Subcutaneous abdominal adipose tissue (tissue), 5 donors: ENCODE measurements at regions not wholly inside any gene's neighbourhood (a gene's known extent, or its start where the extent isn't known, plus 50 kb on each side); places are given as distances from the start of the nearest gene placed in this dataset.

Source experiments
- H3K27ac ChIP-seq: one replicate; pipeline ENCODE4 v1.7.0; 2013; ENCODE audit warnings: low read depth, mild to moderate bottlenecking, inconsistent platforms, low read length, moderate library complexity
- H3K27me3 ChIP-seq, 5 donors: one replicate each; pipeline ENCODE4 v1.7.0; 2013; ENCODE audit warnings: low read length in 5 of 5, inconsistent platforms in 1 of 5; ENCODE audit not compliant: control insufficient read depth in 5 of 5, insufficient read depth in 4 of 5
- H3K36me3 ChIP-seq, 5 donors: one replicate each; pipeline ENCODE4 v1.7.0; 2013; ENCODE audit warnings: low read length in 5 of 5; ENCODE audit not compliant: control insufficient read depth in 5 of 5, insufficient read depth in 5 of 5
- H3K4me1 ChIP-seq, 5 donors: one replicate each; pipeline ENCODE4 v1.7.0; 2013; ENCODE audit warnings: low read length in 5 of 5, mild to moderate bottlenecking in 3 of 5, moderate library complexity in 1 of 5; ENCODE audit not compliant: control insufficient read depth in 5 of 5, insufficient read depth in 5 of 5
- H3K4me3 ChIP-seq, 5 donors: one replicate each; pipeline ENCODE4 v1.7.0; 2013; ENCODE audit warnings: low read length in 5 of 5, low read depth in 1 of 5
- H3K9ac ChIP-seq, 5 donors: one replicate each; pipeline ENCODE4 v1.7.0; 2013; ENCODE audit warnings: low read length in 5 of 5, mild to moderate bottlenecking in 4 of 5, moderate library complexity in 3 of 5
- H3K9me3 ChIP-seq, 5 donors: one replicate each; pipeline ENCODE4 v1.7.0; 2013; ENCODE audit warnings: low read length in 5 of 5; ENCODE audit not compliant: control insufficient read depth in 5 of 5
- donor health status: healthy.
- donor health status: healthy.
- donor health status: healthy.
- donor health status: healthy.
- donor health status: healthy.

- H3K36me3 ChIP-seq = no peaks in the 10 kb centered on the region
- no peak overlapping the region for H3K4me3 ChIP-seq
- no peaks in the 10 kb centered on the region for H3K4me1 ChIP-seq
- no peak overlapping the region for H3K9ac ChIP-seq
- no peaks in the 10 kb centered on the region for H3K9me3 ChIP-seq
- no peak overlapping the region for H3K27ac ChIP-seq
- no peaks in the 10 kb centered on the region for H3K27me3 ChIP-seq
Observed at GRCh38 chr1:90534116-90534515, 183.0 kb downstream of the BARHL2 start.

GRCh38 chr1:90526954-90527353 is 190.1 kb downstream of the BARHL2 start:
- H3K9ac ChIP-seq = no peak overlapping the region
- no peak overlapping the region for H3K27ac ChIP-seq
- H3K4me1 ChIP-seq = no peaks in the 10 kb centered on the region
- peaks cover 0 to 9% (median 0%) of the 10 kb centered on the region in 5 donors for H3K9me3 ChIP-seq
- no peak overlapping the region for H3K4me3 ChIP-seq
- H3K36me3 ChIP-seq = no peaks in the 10 kb centered on the region
- no peaks in the 10 kb centered on the region for H3K27me3 ChIP-seq

- Histone ChIP-seq H3K4me3 (no peak overlapping the region), H3K27ac (no peak overlapping the region), H3K9ac (no peak overlapping the region), H3K27me3 (no peaks in the 10 kb centered on the region), H3K4me1 (no peaks in the 10 kb centered on the region), H3K36me3 (no peaks in the 10 kb centered on the region), H3K9me3 (peaks cover 0 to 9% (median 0%) of the 10 kb centered on the region in 5 donors)
Observed at GRCh38 chr1:90522432-90522831, 194.7 kb downstream of the BARHL2 start.

GRCh38 chr1:90513956-90514355 is 203.1 kb downstream of the BARHL2 start:
- peaks cover 0 to 7% (median 0%) of the 10 kb centered on the region in 5 donors for H3K9me3 ChIP-seq
- H3K36me3 ChIP-seq = no peaks in the 10 kb centered on the region
- H3K27me3 ChIP-seq = peaks cover 0 to 2% (median 0%) of the 10 kb centered on the region in 5 donors
- no peak overlapping the region for H3K9ac ChIP-seq
- no peak overlapping the region for H3K27ac ChIP-seq
- no peaks in the 10 kb centered on the region for H3K4me1 ChIP-seq
- no peak overlapping the region for H3K4me3 ChIP-seq

GRCh38 chr1:90512441-90512840 is 204.7 kb downstream of the BARHL2 start:
- H3K4me3 ChIP-seq = no peak overlapping the region
- no peaks in the 10 kb centered on the region for H3K4me1 ChIP-seq
- H3K9me3 ChIP-seq = peaks cover 0 to 7% (median 0%) of the 10 kb centered on the region in 5 donors
- peaks cover 0 to 2% (median 0%) of the 10 kb centered on the region in 5 donors for H3K27me3 ChIP-seq
- H3K36me3 ChIP-seq = no peaks in the 10 kb centered on the region
- H3K9ac ChIP-seq = no peak overlapping the region
- no peak overlapping the region for H3K27ac ChIP-seq

- no peaks in the 10 kb centered on the region for H3K36me3 ChIP-seq
- H3K4me3 ChIP-seq = no peak overlapping the region
- H3K9ac ChIP-seq = no peak overlapping the region
- H3K27ac ChIP-seq = no peak overlapping the region
- H3K9me3 ChIP-seq = peaks cover 0 to 4% (median 0%) of the 10 kb centered on the region in 5 donors
- H3K4me1 ChIP-seq = no peaks in the 10 kb centered on the region
- H3K27me3 ChIP-seq = no peaks in the 10 kb centered on the region
Observed at GRCh38 chr1:90510143-90510542, 207.0 kb downstream of the BARHL2 start.

GRCh38 chr1:90509225-90510048 is 207.7 kb downstream of the BARHL2 start:
- H3K9me3 ChIP-seq = peaks cover 0 to 2% (median 0%) of the 10 kb centered on the region in 5 donors
- H3K27me3 ChIP-seq = no peaks in the 10 kb centered on the region
- H3K4me3 ChIP-seq = no peak overlapping the region
- no peak overlapping the region for H3K27ac ChIP-seq
- H3K36me3 ChIP-seq = no peaks in the 10 kb centered on the region
- no peaks in the 10 kb centered on the region for H3K4me1 ChIP-seq
- H3K9ac ChIP-seq = no peak overlapping the region

- Histone ChIP-seq H3K4me1 (no peaks in the 10 kb centered on the region), H3K4me3 (no peak overlapping the region), H3K27ac (no peak overlapping the region), H3K9me3 (no peaks in the 10 kb centered on the region), H3K27me3 (no peaks in the 10 kb centered on the region), H3K36me3 (no peaks in the 10 kb centered on the region), H3K9ac (no peak overlapping the region)
Observed at GRCh38 chr1:90508376-90509167, 208.5 kb downstream of the BARHL2 start.

- Histone ChIP-seq H3K27me3 (no peaks in the 10 kb centered on the region), H3K9me3 (no peaks in the 10 kb centered on the region), H3K4me3 (no peak overlapping the region), H3K9ac (no peak overlapping the region), H3K4me1 (no peaks in the 10 kb centered on the region), H3K36me3 (no peaks in the 10 kb centered on the region), H3K27ac (no peak overlapping the region)
Observed at GRCh38 chr1:90507173-90507572, 209.9 kb downstream of the BARHL2 start.

GRCh38 chr1:90505806-90506205 is 211.3 kb downstream of the BARHL2 start:
- Histone ChIP-seq H3K4me3 (no peak overlapping the region), H3K4me1 (no peaks in the 10 kb centered on the region), H3K27ac (no peak overlapping the region), H3K9me3 (no peaks in the 10 kb centered on the region), H3K27me3 (no peaks in the 10 kb centered on the region), H3K9ac (no peak overlapping the region), H3K36me3 (no peaks in the 10 kb centered on the region)
